WTC11 (cell line): ENCODE measurements at regions not wholly inside any gene's neighbourhood (a gene's known extent, or its start where the extent isn't known, plus 50 kb on each side); places are given as distances from the start of the nearest gene placed in this dataset.

Experiments used
- ARID4B ChIP-seq: sonication (generic); formaldehyde crosslinking; IDR thresholded peaks from 2 replicates; pipeline ENCODE4 v1.8.0; 2023; ENCODE audit warnings: missing genetic modification reagents, mild to moderate bottlenecking, borderline replicate concordance
- ATF3 ChIP-seq: sonication (generic); formaldehyde crosslinking; conservative IDR thresholded peaks from 2 replicates; pipeline ENCODE4 v1.8.1; 2022; ENCODE audit warnings: mild to moderate bottlenecking, missing genetic modification reagents
- CTCF ChIP-seq: fragments of 200-600 bp; IDR thresholded peaks from 2 replicates; pipeline ENCODE4 v1.8.0; 2022; ENCODE audit warnings: antibody characterized with exemption
- HMGXB4 ChIP-seq: sonication (generic); formaldehyde crosslinking; IDR thresholded peaks from 2 replicates; pipeline ENCODE4 v1.8.1; 2023; ENCODE audit warnings: mild to moderate bottlenecking, moderate library complexity, missing genetic modification reagents
- RELA ChIP-seq: sonication (generic); formaldehyde crosslinking; IDR thresholded peaks from 2 replicates; pipeline ENCODE4 v1.8.1; 2022; ENCODE audit warnings: missing genetic modification reagents, mild to moderate bottlenecking, borderline replicate concordance
- TCF7 ChIP-seq: sonication (generic); formaldehyde crosslinking; IDR thresholded peaks from 2 replicates; pipeline ENCODE4 v1.8.0; 2022; ENCODE audit warnings: mild to moderate bottlenecking, low read depth, missing genetic modification reagents, moderate library complexity
- USF2 ChIP-seq: sonication (generic); formaldehyde crosslinking; IDR thresholded peaks from 2 replicates; pipeline ENCODE4 v1.8.1; 2023; ENCODE audit warnings: mild to moderate bottlenecking, missing genetic modification reagents, moderate library complexity

GRCh38 chr11:97525273-97525672, 1135.5 kb downstream of the JRKL start:
- TF ChIP-seq CTCF (no peak), TCF7 (CRISPR knock-in tag) (no peak), RELA (CRISPR knock-in tag) (no peak), ATF3 (CRISPR knock-in tag) (no peak), USF2 (CRISPR knock-in tag) (no peak), ARID4B (no peak), HMGXB4 (no peak)
